Activated CD8-positive, alpha-beta memory T cell treated with anti-CD3 and anti-CD28 coated beads for 48 hours (primary cell): ENCODE measurements at regions not wholly inside any gene's neighbourhood (a gene's known extent, or its start where the extent isn't known, plus 50 kb on each side); places are given as distances from the start of the nearest gene placed in this dataset.
"Not testable (repeated sequence)": the region's sequence is repeated elsewhere in the genome, so short reads cannot be mapped to it uniquely, and the experiment has no call there.

ENCODE experiments used
- DNase-seq, 3 experiments: peaks; one replicate each; pipeline ENCODE4 v3.0.0-alpha.2; 2020; ENCODE audit warnings: low read depth in 2 of 3, low spot score in 2 of 3

DNA sequence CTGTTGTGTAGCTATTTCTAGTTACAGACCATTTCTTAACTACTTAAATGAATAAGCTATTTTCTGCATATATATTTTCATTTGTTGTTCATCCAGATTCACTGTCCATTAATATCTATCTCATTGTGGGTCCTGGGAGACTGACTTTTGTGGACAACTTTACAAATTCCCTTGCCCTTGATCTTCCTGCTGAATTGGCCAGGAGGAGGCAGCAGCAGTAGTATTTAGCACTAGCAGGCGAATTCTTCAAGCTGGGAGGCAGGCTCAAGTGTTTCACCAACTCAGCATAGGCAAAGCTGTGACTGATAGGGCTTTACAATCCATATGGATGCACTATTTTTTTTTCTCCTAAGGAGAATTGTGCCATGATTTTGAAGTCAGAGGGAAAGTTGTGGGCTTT is 461.0 kb upstream of the NRG3 start:
- DNase-seq: no peak

DNA sequence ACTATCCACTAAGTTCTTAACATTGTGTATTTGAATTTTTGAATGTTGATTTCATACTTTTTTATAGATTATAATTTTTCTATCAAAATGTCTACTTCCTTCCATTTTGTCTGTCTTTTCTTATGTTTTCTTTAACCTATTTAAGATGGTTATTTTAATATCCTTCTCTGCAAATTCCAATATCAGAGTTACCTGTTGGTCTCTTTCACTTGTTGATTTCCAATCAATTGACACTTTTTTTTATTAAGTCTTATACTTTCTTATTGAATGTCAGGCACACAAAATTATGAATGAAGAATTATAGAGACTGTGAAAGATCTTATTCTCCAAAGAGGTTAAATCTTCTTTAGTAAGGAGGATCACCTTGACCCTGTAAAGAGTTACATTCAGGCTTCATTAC is 448.3 kb upstream of the NRG3 start:
- DNase-seq: no peak

DNA sequence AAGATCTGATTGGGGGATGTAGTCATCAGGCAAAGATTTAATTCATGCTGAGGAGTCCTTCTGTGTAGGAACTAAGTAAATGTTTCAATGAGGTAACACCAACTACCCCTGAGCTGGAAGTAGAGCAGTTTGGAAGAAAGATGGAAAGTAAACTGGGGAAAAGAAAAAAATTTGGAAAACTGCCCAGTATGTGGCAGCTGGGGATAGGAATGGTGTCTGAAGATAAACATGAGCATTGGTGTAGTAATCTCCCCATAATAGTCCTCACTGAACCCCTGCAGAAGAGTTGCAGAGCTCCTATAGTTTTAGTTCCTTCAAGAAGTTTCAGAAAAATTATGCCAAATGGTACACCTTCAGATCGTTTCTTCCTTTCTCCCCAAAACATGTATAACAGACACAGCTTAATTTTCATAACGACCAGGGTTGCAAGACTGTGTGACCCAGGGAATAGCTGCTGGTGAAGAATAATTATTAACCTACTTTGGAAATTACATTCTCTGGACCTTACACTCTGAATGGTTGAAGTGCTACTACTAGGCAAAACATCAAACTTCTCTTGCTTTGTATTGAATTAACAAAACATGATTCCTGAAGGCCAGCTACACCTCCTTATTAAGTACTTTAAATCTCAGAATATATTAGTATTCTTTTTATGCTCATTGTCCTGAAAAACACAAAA is 446.4 kb upstream of the NRG3 start:
- no peak for DNase-seq

DNA sequence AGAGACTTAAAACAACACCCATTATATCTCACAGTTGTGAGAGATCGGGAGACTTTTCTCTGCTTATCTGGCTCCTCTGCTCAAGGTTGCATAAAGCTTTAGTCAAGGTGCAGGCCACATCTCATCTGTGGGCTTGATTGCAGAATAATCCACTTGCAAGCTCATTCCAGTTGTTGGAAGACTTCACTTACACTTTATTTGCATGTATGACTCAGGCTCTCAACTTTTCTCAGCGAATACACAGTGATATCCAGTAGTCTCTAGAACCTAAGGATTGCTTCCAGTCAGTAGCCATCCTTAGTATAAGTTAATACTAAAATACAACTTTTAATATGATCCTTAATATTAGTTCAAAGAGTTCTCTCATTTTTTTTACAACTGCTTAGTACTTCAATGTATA is 435.5 kb upstream of the NRG3 start:
- no peak for DNase-seq

DNA sequence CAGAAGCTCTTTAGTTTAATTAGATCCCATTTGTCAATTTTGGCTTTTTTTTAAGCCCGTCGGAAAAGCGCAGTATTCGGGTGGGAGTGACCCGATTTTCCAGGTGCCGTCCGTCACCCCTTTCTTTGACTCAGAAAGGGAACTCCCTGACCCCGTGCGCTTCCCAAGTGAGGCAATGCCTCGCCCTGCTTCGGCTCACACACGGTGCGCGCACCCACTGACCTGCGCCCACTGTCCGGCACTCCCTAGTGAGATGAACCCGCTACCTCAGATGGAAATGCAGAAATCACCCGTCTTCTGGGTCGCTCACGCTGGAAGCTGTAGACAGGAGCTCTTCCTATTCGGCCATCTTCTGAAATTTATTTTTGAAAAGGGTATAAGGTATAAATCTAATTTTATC is 433.4 kb upstream of the NRG3 start:
- DNase-seq: not testable (repeated sequence)

DNA sequence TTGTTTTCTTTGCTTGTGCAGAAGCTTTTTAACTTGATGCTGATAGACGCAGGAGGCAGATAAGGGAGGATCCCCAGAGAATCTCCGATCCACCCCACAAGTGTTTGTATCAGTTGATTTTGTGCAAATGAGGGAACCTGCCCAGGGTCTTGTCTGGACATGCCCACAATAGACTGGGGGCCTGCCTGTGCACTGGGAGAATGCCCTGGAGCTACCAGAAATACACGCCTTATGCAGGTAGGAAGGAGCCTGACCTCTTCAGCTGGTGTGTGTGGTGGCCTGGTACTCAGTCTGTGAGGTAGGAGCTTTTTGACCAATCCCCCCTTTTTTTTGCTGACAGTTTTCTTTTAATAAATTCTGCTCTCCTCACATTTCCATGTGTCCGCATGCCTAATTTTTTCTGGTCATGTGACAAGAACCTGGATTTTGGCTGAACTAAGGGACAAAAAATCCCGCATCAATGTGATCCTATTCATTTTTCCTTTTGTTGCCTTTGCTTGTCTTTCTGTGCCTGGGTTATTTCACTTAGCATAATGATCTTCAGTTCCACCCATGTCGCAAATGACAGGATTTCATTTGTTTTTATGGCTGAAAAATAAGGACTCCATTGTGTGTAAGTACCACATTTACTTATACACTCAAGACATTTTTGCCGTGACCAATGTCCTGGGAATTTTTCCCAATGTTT is 430.6 kb upstream of the NRG3 start:
- no peak for DNase-seq

DNA sequence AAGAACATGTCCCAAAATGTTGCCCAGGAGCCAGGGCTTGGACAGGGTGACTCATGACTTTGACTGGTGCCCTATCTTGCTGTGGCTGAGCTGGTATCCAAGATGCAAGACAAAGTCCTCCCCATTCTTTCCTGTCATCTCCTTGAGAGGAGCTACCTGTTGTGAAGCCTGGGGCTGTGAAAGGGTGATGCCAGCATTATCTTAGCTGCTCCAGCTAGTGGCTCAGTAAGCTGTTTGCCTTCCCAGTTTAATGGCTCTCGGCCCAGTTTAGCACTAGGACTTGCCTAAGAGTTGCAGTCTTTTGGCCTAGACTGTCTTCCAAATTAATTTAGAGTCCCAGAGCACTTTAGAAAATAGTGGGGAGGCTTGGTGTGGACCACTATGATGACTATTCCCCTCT is 424.3 kb upstream of the NRG3 start:
- DNase-seq: no peak

DNA sequence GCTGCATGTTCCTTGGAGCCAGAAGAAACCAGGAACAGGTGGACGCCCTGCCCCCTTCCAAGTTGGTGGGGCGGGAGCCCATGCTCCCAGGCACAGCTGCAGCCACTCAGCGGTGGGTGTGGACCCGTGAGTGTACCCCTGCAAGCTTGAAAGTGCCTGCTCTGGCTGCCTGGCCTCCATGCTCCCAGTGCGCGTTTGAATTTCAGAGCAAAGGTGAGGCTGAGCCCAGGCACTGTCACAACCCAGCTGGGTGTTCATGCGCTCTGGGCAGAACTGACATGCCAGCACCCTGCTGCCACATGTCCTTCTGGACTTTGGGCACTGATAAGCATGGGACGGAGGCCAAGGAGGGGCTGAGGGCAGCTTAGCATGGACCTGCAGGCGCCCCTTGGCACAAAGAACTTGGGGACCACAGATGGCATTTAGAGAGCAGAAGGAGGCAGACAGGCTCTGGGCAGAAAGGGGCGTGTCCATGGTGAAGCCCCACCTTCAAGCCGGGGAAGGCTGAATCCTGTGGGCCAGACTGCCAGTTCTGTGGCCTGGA is 402.0 kb upstream of the NRG3 start:
- DNase-seq: no peak

DNA sequence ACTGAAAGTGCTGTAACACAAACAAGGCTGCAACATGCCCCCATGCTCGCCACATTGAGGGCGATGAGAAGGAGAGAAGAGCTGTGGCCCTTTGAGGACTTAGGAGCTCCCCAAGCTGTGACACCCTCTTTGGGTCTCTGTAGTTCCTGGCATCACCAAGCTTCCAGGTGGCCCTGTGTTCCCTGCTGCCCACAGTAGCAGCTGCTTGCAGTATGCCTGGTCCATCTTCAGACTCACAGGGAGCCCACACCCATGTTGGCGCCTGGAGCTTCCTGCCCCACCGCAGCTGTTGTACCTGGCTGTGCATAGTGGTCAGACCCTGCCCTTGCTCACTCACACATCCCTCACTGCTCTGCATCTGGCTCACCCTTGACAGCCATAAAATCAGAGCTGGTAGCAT is 401.2 kb upstream of the NRG3 start:
- no peak for DNase-seq

DNA sequence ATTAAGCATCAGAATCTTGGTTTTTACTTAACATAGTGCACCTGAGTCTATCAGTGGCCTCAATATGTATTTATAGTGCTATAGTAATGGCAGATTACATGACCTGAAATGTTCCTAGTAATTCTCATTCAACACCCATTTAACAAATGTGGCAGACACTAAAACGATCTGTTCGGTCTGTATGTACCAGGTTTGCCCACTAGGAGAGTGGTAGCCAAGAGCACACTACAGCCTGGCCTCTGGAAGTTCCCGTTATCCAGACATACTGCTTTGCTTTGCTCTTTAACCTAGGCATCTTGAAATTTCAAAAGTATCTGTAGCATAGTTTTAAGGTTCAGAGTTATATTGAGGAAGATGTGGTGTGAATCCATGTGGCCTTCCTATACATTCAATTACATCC is 395.7 kb upstream of the NRG3 start:
- DNase-seq: no peak

DNA sequence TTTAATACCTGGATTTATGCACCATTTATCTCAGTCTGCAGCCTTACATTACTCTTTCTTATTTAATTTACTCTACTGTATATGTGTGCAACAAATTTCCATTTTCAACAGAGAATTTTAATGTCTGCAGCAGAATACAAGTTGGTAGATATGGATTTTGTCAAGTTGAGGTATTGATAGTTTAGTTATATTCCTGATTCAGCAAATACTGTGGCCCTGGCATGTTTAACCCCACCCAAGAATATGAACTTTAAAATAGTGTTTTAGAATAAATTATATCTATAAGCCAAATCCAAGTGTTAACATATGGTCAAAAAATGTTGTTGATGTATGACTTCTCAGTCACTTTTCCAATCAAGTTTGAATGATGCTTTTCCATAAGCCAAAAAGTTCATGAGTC is 378.4 kb upstream of the NRG3 start:
- no peak for DNase-seq

DNA sequence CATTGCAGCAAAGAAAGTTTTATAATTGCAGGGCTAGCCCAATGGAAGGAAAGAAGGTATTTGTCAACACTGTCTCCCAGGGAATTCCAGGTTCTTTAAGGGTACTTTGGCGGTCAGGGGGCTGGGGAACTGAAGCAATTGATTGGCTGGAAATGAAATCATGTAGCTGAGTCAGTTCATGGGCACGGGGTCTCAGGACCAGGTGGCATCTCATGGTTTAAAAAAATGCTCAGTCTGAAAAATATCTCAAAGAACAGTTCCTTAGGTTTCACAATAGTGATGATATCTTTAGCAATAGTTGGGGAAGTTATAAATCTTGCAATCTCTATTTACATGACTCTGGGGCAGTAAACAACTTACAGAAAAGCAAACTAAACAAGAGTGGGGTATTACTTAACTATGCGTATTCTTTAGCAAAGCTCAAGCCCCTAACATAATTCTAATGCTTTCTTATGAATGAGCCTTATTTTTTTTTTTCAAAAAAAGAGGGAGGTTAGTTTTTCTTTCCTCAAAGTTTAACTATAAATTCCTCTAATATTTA is 376.9 kb upstream of the NRG3 start:
- no peak for DNase-seq

DNA sequence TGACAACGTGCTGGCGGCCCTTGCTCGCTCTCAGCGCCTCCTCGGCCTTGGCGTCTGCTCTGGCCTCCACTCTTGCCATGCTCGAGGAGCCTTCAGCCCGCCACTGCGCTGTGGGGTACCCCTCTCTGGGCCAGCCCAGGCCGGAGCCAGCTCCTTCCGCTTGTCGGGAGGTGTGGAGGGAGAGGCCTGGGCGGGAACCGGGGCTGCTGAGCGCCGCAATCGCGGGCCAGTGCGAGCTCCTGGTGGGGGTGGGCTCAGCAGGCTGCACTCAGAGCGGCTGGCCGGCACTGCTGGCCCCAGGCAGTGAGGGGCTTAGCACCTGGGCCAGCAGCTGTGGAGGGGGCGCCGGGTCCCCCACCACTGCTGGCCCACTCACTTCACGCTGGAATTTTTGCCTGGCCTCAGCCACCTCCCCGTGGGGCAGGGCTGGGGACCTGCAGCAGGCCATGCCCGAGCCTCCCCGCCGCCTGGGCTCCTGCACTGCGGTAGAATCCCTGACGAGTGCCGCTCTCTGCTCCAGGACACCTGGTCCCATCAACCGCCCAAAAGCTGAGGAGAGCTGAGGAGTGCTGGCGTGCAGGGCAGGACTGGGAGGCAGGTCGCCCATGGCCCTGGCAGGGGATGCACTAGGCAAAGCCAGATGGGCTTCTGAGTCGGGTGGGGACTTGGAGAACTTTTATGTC is 372.2 kb upstream of the NRG3 start:
- no peak for DNase-seq

DNA sequence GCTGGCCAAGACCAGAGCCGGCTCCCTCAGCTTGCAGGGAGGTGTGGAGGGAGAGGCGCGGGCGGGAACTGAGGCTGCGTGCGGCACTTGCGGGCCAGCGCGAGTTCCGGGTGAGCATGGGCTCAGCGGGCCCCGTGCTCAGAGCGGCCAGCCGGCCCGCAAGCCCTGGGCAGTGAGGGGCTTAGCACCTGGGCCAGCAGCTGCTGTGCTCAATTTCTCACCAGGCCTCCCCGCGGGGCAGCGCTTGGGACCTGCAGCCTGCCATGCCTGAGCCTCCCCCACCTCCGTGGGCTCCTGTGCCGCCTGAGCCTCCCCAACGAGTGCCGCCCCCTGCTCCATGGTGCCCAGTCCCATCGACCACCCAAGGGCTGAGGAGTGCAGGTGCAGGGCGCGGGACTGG is 369.2 kb upstream of the NRG3 start:
- not testable (repeated sequence) for DNase-seq

DNA sequence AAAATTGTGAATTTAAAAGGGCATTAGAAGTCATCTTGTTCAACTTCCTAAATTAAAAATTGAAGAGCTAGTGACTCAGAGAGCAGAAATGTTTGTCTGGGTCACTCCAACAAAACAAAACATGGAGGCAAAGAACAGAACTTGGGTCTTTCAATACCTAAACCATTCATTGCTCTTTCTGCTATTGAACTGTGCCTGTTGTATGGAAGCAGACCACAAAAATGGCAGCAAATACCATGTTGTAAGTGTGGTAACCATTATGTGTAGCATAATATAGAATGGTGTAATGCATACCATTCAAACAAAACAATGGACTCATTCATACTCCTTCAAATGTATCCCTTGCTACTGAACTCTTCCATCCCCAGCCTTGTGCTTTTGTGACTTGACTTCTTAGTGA is 360.2 kb upstream of the NRG3 start:
- no peak for DNase-seq

DNA sequence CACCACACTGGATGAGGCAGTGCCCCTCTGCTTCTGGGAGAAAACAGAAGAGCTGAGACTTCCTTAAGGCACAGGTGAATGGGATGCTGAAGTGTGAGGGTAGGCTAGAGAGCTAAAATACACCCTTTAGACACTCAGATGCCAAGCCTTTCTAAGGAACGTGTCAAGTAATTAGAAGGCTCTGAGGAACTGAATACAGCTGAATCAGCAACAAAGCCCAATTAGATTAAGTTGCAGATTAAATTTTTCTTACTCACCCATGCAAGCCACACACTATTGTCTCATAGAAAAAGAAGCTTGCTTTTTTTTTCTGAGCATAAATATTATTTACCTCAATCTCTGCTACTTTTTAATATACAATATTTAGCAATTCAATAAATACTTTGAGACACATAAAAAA is 354.3 kb upstream of the NRG3 start:
- no peak for DNase-seq

DNA sequence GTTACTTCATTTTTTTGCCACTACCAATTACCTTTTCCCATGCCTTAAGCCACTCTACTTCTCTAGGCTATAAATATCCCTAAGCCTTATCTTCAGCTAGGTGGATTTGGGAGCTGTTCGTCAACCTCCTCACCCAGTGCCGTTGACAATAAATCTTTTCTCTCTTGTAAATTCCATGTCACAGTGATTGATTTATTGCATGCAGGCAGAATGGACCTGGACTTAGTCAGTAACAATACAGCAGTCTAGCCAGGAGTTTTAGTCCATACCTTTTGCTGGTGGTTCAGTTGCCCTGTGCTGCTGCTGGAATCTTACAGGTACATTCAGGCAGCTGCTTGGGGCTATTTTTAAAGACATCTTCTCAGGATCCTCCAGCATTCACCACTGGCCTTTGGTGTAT is 350.5 kb upstream of the NRG3 start:
- DNase-seq: no peak

DNA sequence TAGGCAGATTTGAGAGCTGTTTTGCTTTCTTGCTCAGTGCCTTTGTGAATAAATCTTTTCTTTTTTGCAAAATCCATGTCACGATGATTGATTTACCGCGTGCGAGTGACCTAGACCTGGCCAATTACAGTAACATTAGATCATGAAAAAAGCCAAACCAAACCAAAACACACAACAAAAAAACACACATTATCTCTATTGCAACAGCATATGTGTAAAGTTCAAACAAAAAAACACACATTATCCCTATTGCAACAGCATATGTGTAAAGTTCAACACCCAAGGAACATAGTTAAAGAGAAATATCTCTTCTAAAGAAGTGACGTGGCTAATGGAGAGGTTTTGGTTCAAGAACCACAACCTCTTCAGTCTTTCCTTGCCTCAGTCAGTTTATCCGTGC is 342.6 kb upstream of the NRG3 start:
- no peak for DNase-seq

DNA sequence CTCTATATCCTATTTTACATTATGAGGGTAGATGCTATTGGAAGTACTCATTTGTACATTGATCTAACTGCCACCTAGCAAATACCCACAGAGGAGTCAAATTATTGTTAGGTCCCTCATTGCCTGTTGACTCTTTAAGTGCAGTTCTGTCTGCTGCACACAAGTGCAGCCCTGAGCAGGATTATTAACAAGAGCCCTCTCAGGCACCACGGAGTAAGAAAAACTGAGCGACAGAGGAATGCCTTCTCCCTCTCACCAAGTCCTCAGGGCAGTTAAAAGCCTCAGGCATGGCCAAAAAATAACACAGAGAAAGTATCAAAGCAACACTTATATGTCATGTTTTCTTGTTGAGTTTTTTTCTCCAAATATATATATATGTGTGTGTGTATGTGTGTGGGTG is 340.0 kb upstream of the NRG3 start:
- no peak for DNase-seq

DNA sequence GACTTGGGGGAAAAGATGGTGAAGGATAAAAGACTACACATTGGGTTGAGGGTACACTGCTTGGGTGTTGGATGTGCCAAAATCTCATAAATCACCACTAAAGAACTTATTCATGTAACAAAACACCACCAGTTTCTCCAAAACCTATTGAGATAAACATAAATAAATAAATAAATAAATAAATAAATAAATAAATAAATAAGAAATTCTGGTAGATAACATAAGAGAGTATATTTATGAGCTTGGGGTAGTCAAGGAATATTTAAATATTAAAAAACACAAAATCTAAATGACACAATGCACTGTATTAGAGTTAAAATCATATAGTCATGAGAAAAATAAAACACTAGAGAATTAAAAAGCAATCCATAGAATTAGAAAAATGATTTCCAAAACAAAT is 333.5 kb upstream of the NRG3 start:
- no peak for DNase-seq

DNA sequence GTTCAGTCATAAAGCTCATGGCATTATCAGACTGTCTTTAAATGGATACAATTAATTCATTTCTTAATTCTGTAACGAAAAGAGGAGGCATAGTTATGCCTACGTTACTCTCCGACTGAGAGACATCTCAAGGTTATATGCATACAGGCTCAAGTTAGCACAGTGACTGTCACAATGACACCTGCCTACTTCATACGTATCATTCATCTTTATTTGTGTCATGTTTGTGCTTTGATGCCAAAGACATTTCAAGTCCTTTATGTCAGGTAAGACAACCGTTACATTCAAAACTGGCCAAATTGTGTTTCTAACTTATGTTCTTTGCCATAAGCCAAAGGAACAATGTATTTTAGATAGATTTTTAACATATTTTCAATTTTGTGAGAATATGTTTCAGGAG is 328.8 kb upstream of the NRG3 start:
- no peak for DNase-seq

DNA sequence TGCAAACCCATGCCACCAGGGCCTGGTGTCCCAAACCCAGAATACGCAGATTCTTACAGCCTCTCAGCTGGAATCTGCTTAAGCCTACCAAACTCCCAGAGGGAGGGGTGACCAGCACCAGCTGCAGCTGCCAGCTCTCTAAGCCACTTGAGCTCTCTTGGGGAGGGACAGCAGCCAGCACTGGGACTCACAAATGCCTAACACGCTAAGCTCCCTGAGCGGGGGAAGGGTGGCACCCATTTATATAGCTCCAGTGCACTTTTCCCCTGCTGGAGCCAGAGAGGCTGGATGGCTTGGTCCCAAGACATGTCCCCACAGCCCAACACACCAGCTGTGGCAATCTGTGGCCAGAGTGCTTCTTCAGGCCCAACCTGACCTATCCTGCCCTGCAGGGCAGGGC is 326.8 kb upstream of the NRG3 start:
- no peak for DNase-seq
